NCI-H2107 treated with DMSO at 0.1 percent for 48 hours (cell line): ENCODE measurements at regions not wholly inside any gene's neighbourhood (a gene's known extent, or its start where the extent isn't known, plus 50 kb on each side); places are given as distances from the start of the nearest gene placed in this dataset.

Experiments used
- DNase-seq: peaks from one replicate; lab custom pipeline; 2025; ENCODE audit not compliant: unreplicated experiment; lab: John Stamatoyannopoulos, UW

DNA sequence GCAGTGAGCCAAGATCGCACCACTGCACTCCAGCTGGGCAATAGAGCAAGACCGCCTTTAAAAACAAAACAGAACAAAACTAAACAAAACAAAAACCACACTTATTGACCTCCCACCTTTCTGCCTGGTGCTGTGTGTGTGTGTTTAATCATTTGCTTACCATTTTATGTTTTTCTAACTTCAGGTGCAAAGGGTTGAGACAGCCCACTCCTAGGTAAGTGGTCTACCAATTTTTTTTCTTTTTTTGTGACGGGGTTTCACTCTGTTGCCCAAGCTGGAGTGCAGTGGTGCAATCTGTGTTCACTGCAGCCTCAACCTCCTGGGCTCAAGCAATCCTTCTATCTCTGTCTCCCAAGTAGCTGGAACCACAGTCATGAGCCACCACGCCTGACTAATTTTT is 65.8 kb downstream of the SALL1 start:
- DNase-seq, result no peak

DNA sequence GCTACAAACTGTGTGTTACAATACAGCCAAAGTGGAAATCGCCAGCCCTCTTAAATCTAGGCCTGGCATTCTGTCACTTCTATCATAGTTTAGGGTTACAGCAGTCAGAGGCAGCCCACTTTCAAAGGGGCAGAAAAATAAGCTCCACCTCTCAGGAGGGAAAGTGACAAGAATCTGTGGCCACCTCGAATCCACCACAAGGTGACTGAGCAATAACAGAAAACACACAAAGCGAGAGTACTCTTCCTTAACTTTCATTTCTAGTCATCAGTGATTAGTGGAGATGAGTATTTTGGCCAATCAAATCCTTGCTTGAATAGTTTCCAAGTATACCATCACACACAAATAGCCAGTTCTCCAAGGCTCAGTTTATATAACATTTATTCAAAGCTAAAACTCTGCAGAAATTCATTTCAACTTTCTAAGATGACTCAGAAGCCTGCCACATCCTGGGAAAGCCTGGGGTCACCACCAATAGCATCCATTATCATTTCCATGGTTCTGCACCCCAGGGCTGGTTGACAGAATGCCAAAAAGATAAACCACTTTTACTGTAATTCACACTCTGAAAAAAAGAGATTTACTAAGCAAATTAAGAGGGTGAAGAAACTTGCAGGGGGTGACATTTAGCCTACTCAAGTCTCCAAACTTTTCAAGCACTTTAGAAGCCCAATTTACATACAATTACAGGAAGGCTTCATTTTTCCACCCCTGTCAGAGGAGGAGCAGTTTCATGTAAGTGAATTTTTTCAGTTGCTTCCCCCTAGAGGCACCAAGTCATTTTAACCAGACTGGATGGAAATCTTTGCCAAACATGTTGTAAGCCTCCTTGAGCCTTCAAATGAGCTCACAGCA is 66.8 kb downstream of the SALL1 start:
- no peak for DNase-seq

DNA sequence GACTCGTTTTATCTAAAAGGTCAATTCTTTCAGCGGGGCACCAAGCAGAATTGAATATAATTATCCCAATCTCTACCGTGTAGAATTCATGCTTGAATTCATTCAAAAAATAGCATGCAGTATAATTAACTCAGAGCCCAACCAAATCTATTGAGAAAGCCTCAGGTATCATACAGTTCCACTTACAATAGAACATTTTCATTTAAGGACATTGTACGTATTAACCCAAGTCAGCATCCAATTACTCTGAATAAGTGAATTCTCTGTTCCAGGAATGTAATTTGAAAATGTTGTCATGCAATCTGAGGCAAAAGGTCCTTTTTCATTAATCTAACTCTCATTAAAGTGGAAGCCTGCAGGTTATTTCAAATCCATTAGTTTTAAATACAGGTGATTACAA is 78.5 kb downstream of the SALL1 start:
- DNase-seq, result peak; percentile 48

DNA sequence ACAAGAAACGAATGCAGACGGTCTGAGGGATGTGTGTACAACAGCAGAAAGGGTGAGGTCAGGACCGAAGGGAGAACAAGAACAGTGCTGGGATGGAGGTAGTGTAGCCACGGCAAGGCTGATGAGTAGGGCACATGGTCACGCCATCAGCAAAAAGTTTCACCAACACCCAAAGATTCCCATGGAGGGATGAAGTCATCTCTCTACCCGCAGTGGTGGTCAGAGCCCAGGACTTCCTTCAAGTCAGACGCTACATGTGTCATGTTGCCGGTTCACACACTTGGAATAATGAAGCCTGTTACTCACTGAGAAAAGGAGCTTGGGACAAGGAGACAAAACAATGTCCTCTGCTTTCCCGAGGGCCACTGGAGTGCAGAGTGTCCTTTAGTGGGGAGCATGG is 79.7 kb downstream of the SALL1 start:
- DNase-seq, result no peak

DNA sequence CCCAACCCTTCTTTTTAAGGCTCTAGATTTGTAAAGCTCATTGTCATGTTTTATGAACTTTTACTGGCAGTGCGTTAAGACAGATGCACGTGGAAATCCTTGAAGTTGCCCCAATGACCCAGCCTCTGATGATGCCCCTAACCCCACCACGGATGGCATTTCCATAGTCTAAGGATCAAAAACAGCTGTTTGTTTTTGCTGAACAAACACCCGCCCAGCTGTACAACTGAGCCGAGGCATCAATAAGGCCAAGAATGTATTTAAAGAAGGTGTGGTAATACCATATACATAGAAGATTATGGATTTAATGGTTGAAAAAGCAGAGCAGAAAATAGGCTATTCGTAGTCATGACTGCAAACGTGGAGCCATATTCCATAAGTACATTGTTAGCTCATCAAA is 83.7 kb downstream of the SALL1 start:
- no peak for DNase-seq

DNA sequence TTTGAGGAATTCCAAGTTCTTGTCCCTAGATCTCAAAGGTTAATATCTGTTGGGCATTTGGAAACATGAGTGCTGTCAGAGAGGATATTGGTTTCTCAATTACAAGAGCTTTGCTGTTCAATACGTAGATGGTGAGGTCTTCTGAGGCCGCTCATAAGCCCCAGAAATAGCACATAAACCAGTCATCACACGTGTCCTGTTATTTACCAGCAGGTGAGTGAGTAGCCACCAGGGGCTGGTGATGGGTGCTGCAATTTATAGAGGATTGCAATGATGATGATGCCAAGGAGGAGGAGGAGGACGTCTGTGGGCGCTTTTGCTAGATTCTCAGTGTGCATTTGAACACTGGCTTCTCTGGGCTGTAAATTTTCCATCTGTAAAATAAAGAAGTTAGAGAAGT is 89.0 kb downstream of the SALL1 start:
- DNase-seq, result no peak

DNA sequence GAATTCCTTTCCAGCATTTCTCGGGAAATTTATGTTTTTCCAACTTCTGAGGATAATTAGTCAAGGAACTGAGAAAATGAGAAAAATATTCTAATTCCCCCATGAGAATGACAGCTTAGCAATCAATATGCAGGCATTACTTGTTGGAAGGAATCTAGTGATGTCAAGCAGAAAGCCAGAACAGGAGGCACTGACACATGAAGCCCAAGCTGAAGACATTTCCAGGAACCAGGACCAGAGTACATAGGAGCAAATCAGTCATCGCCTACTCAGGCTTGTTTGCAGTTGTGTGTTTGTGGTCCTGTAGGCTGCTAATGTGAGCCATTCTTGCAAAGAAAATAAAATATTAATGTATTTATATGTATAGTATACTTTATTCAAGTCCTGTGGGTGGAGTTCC is 89.7 kb downstream of the SALL1 start:
- DNase-seq, result no peak

DNA sequence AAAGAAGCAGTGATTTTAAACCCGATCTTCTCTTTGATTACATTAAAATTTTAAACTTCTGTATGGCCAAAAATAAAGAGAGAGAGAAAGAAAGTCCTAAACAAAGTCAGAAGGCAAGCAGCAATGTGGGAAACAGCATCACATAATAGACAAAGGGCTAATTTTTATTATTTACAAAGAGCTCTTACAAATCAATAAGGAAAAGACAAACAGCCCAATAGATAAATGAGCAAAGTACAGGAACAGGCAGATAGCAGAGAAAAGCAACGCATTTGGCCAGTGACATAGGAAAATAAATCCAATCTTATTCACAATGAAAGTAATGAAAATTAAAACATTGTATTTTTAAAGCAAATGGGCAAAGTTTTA is 93.1 kb downstream of the SALL1 start:
- no peak for DNase-seq

DNA sequence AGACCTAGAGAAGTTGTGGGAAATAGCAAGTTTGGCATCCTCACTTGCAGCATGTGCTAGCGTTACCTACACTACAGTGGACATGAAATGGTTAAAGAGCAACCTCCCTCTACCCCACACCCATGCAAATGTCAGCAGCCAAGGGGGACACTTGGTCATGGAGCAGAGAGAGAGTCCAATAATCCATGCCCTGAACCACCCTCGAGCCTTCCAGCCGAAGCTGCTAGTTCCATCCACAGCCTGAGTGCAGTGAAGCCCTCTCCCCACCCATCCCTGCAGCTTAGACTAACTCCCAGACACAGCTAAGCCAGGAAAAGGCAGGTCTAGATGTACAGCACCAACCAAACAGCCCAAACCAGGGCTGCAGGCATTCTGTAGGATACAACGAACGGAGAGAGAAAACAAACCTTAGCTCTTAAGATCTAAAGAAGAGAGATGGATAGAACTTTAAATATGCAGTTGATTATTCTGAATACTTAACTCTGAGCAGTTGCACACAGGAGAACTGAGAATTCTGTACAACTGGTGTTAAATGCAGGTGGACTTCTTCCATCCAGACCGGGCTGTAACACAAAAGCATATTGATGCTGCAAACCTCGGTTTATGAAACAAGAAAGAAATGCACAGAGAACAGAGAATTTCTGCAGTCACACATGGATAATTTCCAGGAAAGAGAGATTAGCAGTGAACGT is 93.8 kb downstream of the SALL1 start:
- no peak for DNase-seq

DNA sequence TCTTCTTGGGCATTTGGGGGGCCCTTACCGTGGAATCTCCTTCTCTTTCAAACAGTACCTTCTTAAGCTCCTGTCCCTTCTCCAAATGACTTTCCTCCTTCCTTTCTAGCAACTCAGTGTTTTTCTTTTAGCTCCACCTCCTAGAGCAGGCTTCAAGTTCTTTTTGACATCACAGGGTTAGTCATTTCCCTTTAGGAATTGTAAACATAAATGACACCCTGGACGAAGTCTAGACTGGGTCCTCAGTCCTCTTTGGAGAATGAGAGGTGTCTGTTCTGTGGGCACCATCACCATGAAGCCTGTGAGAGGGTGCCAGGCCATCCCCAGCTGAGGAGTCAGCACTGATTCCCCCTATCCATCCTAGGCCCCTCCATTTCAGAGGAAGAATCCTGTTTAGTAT is 94.7 kb downstream of the SALL1 start:
- no peak for DNase-seq

DNA sequence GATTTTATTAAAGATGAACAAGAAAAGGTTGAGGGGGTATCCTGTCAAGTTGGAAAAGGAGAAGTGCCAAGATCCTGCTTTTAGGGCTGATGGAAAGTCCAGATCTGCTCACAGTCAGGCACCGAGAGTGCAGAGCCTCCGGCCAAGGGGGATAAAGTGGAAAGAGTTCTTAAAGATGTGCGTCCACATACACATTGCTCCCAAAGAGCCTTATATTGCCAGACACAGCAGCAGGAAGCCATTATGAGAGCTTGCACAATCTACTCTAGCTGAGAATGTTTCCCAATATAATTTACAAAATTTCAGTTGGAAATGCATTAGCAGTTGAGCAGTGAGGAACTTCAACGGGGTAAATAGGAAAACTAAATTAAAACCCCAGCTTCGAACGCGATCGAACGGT is 95.6 kb downstream of the SALL1 start:
- no peak for DNase-seq

DNA sequence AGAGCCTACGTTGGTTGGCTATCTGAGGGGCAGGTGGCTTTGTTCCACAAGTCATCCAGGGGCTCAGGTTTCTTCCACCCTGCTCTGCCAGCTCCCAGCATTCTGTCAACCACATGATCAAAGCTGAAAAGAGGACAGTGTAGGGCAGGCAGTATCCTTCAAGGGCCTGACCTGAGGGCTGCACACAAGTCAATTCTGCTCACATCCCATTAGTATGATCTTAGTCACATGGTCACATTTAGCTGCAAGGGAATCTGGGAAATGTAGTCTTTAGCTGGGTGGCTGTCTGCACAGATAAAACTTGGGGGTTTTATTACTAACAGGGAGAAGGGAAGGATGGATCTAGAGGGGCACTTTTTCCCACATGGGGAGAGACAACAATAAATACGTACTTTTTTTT is 97.3 kb downstream of the SALL1 start:
- DNase-seq, result peak; percentile 78

DNA sequence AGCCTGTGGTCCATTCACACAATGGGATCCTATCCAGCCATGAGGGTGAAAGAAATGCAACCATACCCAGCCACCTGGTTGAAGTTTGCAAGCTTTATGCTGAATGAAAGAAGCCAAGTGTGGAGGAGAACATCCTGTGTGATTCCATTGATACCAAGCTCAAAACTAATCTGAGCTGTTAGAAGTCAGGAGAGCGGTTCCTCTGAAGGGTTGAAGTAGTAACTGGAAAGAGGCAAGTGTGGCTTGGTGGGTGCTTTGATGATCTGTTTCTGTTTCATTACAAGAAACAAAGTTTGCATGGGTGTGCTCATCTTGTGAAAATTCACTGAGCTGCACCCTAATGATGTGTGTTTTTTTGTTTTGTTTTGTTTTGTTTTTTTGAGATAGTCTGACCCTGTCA is 99.4 kb downstream of the SALL1 start:
- no peak for DNase-seq

DNA sequence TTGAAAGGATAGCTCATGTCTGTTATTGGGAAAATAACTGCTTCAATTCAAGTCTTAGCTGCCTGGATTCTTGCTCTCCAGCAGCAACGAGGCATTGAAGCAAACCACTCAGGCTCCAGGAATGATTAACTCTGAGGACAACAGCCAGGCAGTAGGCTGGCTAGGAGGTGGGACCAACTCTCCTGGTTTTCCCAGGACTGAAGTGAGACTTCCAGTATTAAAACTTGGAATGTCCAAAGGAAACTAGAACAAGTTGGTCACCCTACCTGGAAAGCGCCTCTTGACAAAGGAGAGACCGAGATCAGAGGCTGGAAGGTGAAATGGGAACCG is 100.7 kb downstream of the SALL1 start:
- DNase-seq, result no peak

DNA sequence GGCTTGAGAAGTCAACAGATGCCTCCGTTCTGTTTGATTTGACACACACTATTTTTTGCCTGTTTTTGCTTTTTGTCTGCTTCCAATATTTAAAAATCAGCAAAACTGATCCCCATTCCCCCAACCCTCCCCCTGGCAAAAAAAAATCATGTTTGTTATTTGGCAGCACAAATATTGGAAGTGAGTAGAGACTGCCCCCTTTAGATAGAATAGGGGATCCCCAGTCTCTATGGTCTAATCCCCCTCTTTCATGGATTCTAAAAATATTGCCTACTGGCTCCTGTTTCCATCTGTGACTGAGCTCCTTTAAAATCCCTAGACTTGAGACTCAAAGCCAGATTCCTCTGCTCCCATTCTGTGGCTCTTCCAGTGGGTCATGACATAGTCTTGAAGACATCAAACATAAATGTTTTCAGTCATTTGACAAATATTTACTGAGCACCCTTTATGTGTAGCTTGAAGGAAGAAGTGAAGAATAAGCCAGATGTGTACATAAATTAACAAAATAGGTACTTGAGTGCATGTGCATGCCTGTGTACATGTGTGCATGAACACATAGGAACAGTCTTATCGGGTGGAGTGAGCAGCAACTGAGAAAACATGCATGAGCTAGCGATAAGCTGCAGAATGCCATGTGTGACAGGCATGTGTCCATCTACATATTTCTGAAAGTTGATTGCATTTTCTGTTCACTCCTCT is 101.2 kb downstream of the SALL1 start:
- DNase-seq, result no peak

DNA sequence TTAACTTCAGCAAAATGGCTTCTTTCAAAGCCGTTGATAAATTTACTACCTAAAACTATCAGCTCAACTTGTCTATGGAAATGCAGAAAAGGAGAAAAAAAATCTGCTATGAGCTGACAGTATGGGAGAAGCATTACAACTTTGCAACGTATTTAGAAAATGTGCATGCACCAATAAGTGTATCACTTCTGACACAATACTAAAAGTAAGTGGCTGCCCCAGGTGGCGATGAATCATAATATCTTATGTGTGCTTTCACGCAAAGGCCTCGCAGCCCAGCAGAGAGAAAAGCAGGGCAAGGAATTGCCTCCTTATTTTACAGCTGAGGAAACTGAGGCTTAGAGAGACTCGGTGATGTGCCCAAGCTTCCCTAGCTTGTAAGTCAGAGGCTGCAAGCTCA is 101.8 kb downstream of the SALL1 start:
- DNase-seq, result no peak

DNA sequence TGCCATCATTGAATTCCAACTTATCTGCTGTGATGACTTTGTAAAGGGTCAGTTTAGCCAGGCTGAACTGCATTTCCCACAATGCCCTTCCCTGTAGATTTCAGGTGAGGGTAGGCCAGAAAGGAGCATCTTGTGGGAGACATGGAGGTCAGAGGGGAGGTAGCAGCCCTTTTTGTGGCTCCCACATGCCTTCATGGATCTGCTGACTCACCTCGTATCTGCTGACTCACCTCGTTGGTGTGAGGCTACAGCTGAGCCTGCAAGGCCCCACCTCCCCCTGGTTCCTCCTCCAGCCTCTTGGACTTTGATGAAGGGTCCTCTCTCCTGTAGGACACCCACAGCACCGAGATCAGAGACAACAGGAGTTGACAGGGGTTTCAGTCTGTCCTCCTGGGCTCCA is 102.5 kb downstream of the SALL1 start:
- no peak for DNase-seq

DNA sequence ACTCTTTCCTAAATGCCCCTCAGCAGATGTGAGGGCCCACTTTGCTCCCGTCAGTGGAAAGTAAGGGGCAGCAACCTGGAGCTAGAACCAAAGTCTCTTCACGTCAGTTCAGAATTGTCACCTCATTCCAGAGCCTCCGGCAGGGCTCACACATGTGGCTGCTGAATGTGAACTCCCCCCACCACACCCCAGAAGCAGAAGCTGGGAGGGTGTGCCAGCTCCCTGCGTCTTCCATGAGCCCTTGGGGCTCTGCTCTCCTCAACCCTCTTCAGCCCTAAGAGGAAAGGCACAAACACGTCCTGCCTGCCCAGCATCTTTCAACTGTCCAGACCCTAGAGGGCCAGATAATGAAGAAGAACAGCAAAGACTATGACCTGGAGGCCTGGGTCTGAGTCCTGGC is 105.3 kb downstream of the SALL1 start:
- no peak for DNase-seq

DNA sequence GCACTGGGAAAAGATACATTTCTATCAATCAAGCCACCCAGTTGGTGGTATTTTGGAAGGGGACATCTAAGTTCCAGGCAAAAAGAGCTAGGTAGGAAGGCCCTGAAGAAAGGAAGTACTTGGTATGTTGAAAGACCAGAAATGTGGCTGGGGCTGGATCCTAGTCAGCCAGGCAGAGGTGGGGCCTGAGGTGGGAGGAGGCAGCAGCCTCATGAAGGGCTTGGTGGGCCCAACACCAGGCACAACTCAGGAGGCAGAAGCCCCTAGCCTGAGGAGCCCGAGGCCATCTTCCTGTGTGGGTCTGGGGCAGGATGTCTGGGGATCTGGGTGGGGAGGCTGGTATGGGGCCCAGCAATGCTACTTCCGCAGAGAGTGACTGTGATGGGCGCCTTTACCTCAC is 105.9 kb downstream of the SALL1 start:
- DNase-seq, result no peak

DNA sequence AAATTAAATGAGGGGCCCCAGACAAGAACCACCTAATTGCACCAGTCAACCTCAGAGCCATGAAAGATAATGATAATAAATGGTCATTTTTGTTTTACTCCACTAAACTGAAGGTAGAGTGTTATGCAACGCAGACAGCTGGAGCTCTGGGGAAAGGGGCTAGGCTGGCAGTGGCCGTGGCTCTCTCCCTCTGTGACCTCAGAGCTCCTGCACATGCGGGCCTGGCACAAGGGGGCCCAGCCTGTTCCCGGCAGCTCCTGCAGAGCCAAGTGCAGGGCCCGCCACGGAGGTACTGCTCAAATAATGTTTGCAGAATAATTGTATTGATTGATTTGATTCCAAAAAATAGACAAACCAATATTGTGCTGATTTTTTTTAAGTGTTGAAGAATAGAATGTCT is 109.5 kb downstream of the SALL1 start:
- no peak for DNase-seq

DNA sequence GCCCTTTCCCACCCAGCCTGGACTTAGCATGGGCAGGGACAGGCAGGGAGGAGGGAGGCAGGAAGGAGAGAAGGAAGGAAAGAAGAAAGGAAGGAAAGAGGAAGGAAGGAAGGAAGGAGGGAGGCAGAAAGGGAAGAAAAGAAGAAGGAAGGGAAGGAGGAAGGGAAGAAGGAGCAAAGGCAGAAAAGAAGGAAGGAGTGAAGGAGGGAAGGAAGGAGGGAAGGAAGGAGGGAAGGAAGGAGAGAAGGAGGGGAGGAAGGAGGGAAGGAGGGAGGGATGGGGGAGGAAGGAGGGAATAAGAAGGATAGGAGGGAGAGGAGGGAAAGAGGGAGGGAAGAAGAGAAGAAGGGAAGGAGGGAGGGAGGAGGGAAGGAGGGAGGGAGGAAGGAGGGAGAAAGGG is 110.4 kb downstream of the SALL1 start:
- no peak for DNase-seq

DNA sequence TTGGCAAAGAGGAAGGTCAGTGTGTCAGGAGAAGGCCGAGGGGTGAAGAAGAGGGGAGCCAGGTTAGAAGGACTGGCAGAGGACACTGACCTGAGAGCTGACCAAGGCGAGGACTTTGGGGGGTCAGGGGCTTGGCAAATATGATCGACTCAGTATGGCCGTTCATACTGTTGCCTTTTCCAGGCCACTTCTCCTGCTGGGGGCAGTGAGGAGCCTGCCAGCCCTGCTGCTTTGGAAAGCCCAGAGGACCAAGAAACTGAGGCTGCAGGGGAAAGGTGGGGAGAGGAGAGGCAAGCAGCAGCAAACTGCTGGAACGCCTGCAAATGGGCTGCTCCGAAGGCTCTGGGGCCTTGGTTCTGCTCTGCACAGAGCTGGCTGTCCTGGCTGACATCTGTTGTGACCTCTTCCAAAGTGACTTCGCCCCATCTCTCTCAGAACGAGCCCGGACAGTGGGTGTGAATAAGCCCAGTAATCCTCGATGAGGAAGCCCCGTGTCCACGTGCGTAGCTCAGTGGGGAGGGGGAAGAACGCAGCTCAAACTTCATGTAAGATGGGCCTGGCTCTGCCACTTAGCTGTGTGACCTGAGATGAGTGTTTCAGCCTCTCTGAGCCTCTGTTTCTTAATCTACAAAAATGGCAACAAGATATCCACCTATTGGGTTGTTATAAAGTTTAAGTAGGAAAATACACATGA is 111.3 kb downstream of the SALL1 start:
- no peak for DNase-seq
